ELR (cell line): ENCODE measurements at regions not wholly inside any gene's neighbourhood (a gene's known extent, or its start where the extent isn't known, plus 50 kb on each side); places are given as distances from the start of the nearest gene placed in this dataset.
"Not testable (repeated sequence)": the region's sequence is repeated elsewhere in the genome, so short reads cannot be mapped to it uniquely, and the experiment has no call there.

ENCODE experiments used
- DNase-seq: peaks from one replicate; pipeline ENCODE4 v3.0.0-alpha.2; 2015; ENCODE audit warnings: low read depth

DNA sequence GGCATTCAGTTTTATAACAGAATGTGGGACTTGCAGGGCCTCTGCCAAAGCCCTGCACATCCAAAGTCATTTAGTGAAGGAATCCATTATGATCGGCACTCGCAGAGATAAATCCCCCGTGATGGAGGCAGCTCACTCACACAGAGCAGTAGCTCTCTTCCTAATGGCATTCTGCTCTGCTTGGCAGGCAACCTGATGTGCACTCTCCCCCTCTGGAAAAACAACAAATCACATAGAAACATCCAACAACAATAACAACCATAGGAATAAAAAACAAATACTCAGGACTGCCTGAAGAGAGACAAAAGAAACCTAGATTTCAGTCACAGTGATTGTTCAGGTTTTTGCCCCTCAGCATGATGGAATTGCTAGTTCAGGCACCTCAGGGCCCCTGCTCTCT lies 59.7 kb downstream of the NAA11 start:
- DNase-seq: no peak

DNA sequence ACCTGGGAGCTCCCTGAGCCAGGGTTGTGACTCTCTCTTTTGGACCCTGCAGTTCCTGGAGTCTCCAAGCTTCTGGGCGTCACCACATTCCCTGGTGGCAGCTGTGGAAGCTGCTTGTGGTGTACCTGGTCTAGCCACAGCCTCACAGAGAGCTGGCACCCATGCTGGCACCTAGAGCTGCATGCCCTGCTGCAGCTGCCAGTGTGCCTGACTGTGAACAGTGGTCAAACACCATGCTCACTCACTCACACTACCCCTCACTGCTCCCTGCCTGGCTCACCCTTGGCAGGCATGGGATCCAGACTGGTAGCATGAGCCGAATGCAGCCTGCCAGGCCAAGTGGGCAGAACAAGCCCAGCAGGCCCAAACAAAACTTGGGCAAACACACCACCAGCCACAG lies 66.6 kb downstream of the NAA11 start:
- DNase-seq: no peak

DNA sequence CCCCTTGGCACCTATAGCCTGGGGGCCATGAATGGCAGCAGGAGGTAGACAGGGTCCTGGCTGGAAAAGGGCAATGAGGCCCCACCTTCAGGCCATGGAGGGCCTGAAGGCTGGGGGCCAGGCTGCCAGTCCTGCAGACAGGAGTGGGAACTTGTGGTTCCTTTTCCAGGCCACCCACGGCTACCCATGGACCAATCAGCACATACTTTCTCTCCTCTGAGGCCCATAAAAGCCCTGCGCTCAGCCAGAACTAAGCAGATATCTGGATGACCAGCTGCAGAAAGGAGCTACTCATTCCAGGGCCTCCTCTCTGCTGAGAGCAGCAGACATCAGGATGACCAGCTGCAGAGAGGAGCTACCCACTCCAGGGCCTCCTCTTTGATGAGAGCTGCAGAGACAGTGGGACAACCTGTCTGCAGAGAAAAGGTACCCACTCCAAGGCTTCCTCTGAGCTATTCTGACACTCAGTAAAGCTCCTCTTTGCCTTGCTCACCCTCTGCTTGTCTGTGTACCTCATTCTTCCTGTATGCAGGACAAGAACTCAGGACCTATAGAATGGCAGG lies 67.2 kb downstream of the NAA11 start:
- no peak for DNase-seq

DNA sequence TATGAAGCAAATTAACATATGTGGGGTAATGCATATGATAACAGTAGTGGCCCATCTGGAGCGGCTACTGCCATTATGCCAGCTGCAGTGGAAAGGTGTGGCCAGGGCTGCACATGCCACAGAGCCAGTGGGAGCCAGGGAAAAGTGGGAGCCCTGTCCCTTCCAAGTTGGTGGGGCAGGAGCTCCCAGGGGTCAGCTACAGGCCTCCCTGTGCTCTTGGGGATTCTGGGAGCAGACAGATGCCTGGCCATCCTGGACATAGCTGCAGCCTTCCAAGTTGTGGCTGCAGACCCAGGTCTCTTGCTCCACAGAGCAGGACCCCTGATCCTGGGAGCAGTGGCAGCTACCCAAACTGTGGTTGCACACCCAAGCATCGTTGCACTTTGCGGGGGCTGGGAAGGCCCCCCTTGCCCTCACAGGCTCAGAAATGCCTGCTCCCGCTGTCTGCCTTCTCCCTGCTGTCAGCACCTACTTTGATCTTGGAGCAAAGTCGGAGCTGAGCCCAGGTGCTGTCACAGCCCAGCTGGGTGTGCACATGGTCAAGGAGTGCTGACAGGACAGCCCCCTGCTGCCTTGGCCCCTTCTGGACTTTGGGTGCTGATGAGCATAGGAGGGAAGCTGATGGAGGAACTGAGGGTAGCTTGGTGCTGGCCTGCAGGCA lies 67.8 kb downstream of the NAA11 start:
- DNase-seq: no peak

DNA sequence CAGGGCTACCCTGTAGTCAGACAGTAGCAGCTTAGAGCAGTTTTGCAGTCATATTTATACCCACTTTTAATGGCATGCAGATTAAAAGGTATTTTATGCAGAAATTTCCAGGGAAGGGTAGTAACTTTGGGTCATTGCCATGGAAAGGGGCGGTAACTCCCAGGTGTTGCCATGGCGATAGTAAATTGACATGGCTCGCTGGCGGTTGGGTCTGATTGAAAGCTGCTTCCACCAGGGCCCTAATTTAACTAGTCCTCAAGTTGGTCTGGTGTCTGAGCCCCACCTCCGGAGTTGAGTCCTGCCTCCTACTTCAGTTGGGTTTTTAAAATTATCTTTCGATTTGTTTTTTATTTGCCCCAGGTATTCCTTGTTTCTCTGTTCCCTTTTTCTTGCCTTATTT lies 70.1 kb downstream of the NAA11 start:
- no peak for DNase-seq

DNA sequence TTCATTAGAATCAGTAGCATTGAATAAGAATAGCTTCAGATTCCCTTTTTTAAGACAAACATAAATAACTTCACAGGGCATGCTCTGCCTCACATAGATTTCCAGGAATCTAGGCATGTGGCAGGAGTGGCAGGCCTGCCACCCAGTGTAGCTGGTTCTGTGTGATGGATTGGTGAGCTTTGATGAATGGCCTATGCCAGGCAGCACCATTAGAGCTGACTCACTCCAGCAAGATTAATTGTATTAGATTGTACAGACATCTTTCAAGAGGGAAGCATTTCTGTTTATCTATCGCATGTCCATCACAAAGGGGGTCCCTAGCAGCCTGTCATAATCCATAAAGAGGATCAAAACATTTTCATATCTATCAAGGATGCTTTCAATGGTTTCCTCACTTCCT lies 71.9 kb downstream of the NAA11 start:
- no peak for DNase-seq

DNA sequence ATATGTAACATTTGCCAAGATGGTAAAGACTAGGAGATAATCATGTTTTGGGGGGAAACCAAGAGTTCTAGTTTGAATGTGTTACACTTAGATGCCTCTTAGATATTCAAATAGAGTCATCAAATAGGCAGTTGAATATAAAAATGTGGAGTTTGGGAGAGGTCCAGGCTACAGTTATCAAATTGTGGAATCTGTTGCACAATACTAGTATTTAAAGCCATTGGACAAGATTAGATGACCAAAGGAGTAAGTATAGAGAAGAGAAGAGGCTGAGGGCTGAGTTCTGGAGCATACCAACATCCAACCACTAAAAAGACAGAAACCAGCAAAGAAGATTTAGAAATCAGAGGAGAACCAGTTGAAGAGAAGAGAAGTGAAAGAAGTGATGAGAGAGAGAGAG lies 72.7 kb downstream of the NAA11 start:
- DNase-seq: no peak

DNA sequence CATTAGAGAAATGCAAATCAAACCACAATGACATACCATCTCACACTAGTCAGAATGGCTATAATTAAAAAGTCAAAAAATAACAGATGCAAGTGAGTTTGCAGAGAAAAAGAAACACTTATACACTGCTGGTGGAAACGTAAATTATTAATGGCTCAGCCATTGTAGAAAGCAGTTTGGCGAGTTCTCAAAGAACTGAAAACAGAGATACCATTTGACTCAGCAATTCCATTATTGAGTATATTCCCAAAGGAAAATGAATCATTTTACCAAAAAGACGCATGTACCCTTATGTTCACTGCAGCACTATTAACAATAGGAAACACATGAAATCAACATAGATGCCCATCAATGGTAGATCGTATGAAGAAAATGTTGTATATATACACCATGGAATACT lies 75.0 kb downstream of the NAA11 start:
- no peak for DNase-seq

DNA sequence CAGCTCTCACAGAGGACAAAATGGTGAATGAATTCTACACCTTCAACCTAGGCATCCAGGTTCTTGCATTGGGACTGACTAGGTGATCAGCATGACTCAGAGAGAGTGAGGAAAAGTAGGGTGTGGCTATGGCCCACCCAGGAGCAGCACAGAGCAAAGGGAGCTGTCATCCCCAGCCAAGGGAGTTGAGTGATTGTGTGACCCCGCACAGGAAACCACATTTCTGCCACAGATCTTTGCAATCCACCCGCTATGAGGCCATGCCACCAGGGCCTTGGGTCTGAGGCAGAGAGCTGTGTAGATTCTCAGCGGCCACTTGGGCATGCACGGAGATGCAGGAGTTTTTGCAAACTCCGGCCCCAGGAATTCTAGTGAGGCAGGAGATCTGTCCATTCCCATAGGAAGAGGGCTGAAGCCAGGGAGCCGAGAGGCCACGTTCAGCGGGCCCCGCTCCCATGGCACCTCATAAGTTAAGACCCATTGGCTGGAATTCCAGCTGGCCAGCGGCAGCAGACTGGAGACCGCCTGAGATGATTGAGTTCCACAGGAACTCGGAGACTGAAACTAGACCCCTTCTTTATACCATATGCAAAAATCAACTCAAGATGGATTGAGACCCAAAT lies 75.9 kb downstream of the NAA11 start:
- no peak for DNase-seq

DNA sequence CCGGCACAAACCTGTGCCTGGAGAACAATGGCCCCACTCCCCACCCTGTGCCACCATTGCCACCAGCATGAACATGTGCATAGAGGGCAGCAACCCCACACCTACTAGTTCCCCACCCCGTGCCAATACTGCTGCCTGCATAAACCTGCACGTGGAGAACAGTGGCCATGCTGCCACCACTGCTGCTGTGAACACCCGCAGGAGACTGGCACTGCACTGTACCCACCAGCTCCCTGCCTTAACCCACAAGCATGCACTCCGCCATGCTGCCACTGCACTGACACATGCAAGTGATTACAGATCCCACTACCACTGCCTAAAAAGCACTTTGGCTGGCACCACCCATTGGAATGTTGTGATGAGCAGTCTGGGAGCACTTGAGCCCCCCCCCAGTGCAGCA lies 77.3 kb downstream of the NAA11 start:
- no peak for DNase-seq

DNA sequence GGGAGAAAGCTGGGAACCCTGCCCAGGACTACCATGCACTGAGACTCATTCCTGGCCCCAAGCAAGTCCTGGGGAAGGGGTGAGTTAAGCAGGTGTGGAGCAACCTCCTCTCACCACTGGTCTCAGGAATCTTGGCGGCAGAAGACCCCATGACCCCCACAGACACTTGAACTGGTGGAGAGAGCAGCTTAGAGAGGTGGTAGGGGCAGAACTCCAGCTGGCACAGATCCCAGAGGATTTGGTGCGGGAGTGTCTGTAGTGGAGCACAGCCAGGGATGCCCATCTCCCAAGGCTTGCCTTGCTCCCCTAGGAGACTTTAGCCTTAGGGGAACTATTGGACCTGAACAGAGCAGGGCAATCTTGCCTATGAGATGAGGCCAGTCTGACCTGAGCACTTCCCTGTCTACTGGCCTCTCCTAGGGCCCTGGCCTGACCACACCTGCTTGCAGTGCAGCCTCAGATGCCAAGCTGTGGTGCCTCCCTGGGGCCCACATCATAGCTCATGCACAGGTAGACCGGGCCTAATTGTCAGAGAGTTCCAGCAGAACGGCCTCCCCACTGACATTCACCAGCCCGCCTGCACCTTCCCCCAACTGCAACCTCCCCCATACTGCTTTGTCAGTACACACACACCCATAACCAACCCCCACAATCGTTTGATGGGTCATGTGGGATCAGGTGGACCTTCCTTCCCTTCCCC lies 78.0 kb downstream of the NAA11 start:
- no peak for DNase-seq

DNA sequence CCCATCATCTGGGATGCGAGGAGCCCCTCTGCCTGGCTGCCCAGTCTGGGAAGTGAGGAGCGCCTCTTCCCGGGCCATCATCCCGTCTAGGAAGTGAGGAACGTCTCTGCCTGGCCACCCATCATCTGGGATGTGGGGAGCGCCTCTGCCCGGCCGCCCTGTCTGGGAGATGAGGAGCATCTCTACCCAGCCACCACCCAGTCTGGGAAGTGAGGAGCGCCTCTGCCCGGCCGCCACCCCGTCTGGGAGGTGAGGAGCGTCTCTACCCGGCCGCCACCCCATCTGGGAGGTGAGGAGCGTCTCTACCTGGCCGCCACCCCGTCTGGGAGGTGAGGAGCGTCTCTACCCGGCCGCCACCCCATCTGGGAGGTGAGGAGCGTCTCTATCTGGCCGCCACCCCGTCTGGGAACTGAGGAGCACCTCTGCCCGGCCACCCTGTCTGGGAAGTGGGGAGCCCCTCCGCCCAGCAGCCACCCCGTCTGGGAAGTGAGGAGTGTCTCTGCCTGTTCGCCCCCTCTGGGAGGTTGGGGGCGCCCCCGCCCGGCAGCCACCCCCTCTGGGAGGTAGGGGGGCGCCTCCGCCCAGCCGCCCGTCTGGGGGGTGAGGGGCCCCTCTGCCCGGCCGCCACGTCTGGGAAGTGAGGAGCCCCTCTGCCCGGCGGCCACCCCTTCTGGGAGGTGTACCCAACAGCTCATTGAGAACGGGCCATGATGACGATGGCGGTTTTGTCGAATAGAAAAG lies 80.5 kb downstream of the NAA11 start:
- DNase-seq: not testable (repeated sequence)

DNA sequence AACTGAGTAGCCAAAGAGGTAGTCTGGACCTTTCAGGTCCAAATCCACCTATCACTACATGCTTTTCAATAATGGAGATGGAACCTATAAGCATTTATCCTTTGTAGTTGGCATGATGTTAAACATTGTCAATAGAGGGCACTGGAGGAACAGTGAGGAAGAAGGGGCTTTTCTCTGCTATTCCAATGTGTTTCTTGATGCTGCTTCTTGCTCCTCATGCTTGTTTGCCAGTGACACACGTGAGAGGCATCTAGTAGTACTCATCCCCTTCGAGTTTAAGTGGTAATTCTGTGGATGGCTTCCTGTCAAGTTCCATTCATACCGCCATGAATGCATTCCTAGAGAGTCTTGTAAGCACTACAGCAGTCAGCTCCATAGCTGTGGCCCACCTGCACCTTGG lies 84.0 kb downstream of the NAA11 start:
- peak; percentile 43 for DNase-seq

DNA sequence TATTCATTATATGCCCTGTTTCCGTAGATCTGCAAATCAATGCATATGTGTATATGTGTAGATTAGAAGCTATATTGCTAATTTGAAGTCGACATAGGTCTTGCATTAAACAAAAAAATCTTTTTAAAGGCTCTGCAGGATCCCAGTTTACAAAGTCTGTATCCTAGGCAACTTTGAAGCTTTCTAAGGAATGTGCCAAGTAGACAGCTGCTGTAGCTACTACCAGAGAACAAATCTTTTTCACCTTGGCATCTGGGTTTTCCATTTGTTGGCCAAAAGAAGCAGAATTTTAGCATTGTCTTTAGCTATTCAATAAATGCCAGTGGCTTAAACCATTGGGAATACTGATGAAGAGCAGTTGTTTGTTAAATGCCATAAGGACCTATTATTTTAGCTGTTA lies 88.0 kb downstream of the NAA11 start:
- no peak for DNase-seq

DNA sequence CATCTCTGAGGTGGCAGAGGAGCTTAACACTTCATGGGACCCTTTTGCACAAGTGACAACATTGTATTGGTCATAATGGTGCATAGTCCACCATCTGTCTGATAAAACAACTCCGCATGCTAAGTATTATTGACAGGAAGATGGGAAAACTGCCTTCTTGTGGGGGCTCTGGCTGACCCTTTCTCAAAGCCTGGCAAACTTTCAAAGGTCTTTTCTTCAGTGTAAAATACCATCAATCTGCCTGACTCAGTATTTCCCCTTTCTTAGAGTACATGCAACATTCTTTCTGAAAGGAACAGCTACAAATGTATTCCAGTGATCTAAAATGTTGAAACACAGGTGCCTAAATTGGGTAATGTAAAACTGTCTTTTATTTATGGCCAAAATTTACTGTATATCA lies 89.1 kb downstream of the NAA11 start:
- DNase-seq: no peak

DNA sequence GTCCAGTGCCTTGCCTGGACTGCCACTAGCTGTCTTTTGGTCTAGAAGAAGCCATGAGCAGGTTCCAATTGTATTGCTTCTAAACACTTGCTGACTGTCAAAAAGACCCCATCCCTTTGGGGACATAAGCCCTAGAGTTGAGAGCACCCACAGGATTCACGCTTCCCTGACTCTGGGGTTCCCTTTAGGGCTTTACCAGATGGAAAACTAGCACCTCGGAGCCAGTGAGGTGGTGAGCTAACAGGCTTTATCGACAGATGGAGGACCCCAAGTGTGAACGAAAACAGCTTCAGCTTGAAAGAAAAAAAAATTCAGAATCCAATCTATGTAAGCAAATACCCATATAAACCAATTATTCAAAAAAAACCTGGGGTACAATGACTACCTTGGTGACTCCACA lies 90.8 kb downstream of the NAA11 start:
- DNase-seq: no peak

DNA sequence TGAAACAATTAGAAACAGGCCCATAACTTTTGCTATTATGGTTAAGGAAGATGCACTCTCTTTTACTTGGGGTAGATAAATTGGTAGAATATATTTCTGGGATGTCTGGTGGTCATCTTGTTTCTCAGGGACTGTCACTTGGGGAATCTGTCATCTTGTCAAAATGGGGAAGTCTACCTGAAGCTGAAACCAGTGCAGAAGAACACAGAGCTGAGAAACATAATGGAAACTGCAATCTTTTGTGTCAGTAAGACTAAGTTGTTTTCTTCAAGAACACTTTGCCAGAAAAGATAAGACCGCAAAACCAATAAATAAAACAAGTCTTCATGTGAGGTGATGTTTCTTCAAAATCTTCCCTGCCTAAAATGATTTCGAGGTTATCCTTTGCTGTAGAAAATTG lies 92.0 kb downstream of the NAA11 start:
- no peak for DNase-seq

DNA sequence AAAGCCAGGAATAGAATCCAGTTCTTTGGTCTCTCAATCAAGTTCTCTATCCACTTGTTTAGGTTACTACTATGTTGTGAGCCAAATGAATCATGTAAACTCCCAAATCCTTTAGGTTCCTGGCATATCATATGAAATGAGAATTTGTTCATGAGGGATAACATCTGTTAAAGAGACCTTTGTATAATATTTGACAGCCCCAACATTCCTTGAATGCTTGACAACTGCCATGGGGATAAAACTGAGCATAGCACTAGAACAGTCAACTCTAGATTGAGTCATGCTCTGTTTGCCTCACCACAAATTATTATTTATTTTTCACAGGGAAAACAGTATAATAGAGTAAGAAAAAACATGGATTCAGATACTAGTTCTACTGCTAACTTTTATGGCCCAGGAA lies 93.3 kb downstream of the NAA11 start:
- no peak for DNase-seq

DNA sequence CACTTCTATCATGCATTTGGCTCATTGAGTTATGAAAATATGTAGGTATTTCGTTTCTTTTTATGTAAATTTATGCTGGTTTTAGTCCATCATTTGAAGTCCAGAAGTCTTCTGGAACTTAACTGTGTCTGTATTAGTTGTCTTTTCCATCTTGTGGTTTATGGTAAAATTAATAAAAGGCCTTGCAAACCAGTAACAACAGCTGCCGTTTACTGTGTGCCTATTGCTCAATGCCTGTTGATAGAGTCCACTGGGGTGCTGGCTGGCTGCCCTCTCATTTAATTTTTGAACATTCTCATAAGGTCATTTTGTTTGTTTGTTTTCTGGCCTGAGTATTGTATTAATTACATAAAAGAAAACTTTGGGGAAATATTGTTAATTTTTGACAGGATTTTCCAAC lies 98.0 kb downstream of the NAA11 start:
- no peak for DNase-seq

DNA sequence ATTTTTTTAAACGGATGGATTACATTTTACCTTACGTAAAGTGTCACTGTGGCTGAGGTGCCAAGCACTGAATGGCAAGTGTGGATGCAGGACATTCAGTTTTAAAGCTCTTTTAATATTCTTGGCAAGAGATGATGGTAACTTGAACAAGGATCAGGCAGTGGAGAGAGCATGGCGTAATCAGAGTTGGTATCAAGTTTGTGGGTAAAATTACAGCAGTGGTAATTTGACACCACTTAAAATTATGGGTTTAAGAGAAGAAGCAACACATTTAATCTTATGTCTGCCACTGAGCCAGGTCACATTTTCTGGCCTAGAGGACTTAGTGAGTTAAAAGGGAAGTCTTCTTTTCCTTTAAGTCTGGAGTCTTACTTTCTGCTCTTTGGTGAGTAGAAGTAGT lies 100.5 kb downstream of the NAA11 start:
- DNase-seq: no peak

DNA sequence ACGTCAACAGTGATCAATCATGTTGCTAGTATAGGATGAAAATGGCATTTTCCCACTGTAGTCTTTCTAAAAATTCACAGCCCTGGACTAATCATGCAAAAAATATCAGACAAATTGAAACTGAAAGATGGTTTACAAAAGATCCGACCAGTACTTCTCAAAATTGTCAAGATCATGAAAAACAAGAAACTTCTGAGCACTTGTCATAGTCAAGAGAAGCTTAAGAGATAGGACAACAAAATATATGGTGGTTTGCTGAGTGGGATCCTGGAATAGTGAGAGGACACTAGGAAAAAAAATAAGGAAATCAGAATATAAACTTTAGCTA lies 101.1 kb downstream of the NAA11 start:
- no peak for DNase-seq

DNA sequence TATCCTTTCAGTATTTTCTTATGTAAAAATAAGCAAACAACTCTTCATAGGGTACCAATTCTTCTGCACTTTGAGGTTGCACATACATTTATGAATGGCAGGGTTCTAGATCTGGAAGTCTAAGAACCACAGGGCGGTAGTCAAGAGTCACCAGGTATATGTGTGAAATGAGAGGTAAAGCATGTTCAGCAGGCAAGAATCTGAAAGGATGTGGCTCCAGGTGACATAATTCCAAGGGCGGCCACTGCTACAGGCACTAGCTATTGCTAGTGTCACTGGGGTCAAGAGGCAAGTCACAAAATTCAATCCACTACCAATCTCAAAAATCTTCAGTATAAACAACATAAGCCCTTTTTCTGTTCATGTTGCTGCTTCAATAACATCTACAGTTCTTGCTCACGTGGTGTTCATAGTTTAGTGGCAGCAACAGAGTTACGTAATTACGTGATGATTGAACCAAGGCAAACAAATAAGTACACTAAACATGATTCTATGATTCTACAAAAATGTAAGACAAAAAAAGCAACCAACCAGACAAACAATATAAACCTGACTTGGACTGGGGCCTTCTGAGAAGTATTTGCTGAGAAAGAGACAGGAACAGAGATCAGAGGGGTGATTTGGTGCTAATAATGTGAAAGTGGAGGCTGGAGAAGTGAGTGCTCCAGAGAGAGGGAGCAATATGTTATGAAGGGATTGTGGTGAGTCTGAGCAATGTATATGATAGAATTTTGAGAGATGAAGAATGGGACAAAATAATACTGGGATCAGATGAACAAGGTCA lies 101.7 kb downstream of the NAA11 start:
- no peak for DNase-seq
